ENCODE measurements at regions not wholly inside any gene's neighbourhood (a gene's known extent, or its start where the extent isn't known, plus 50 kb on each side); places are given as distances from the start of the nearest gene placed in this dataset.

- no peak for TF ChIP-seq CTCF (IDR thresholded peaks at IDR 0.05; ENCODE audit: low read length)
- no peak for TF ChIP-seq EZH2 (IDR thresholded peaks at IDR 0.05; ENCODE audit: borderline replicate concordance, low read length)
Measured at GRCh38 chr20:39702701-39703349, 740.7 kb downstream of the DHX35 start.
